OCI-LY3 (cell line): ENCODE measurements at regions not wholly inside any gene's neighbourhood (a gene's known extent, or its start where the extent isn't known, plus 50 kb on each side); places are given as distances from the start of the nearest gene placed in this dataset.
"Not testable (repeated sequence)": the region's sequence is repeated elsewhere in the genome, so short reads cannot be mapped to it uniquely, and the experiment has no call there.

Experiments used
- H2AFZ ChIP-seq: fragments of 200-600, 300-600 bp; shearing (Covaris generic); 2 replicates; pipeline ENCODE4 v1.6.0; 2014; ENCODE audit warnings: antibody characterized with exemption, low read depth, low read length
- H3K27ac ChIP-seq: fragments of 200-600, 300-600 bp; sonication (generic); 2 replicates; pipeline ENCODE4 v1.5.1; 2014; ENCODE audit warnings: mild to moderate bottlenecking, low read length, moderate library complexity, mixed read lengths
- H3K27me3 ChIP-seq: fragments of 200-600, 300-600 bp; sonication (generic); 2 replicates; pipeline ENCODE4 v1.6.1; 2014; ENCODE audit warnings: low read depth, low read length, mixed read lengths
- H3K36me3 ChIP-seq: fragments of 200-600, 300-600 bp; sonication (generic); replicated peaks from 2 replicates; pipeline ENCODE3; 2014; ENCODE audit warnings: low read depth, low read length, mixed read lengths
- H3K4me1 ChIP-seq: fragments of 300-600, 200-600 bp; sonication (generic); 2 replicates; pipeline ENCODE4 v1.6.1; 2014; ENCODE audit warnings: low read length, mixed read lengths
- H3K4me2 ChIP-seq: fragments of 200-600, 300-600 bp; sonication (generic); 2 replicates; pipeline ENCODE4 v1.6.1; 2014; ENCODE audit warnings: low read length, mixed read lengths
- H3K4me3 ChIP-seq: fragments of 300-600, 200-600 bp; sonication (generic); 2 replicates; pipeline ENCODE4 v1.5.1; 2014; ENCODE audit warnings: antibody characterized with exemption, mild to moderate bottlenecking, low read length, moderate library complexity
- H3K79me2 ChIP-seq: fragments of 300-600, 200-600 bp; shearing (Covaris generic); 2 replicates; pipeline ENCODE4 v1.6.1; 2014; ENCODE audit warnings: mild to moderate bottlenecking, low read length, mixed read lengths
- H3K9ac ChIP-seq: fragments of 300-600, 200-600 bp; shearing (Covaris generic); 2 replicates; pipeline ENCODE4 v1.6.0; 2014; ENCODE audit warnings: mild to moderate bottlenecking, low read length, moderate library complexity
- H3K9me3 ChIP-seq: fragments of 200-600, 300-600 bp; shearing (Covaris generic); 2 replicates; pipeline ENCODE4 v1.6.1; 2014; ENCODE audit warnings: low read length, mixed read lengths; ENCODE audit not compliant: insufficient read depth
- H4K20me1 ChIP-seq: fragments of 200-600, 300-600 bp; sonication (generic); 2 replicates; pipeline ENCODE4 v1.6.1; 2016; ENCODE audit warnings: low read length, mixed read lengths; ENCODE audit not compliant: insufficient read depth
- CTCF ChIP-seq: fragments of 200-600, 300-600 bp; sonication (generic); IDR thresholded peaks from 2 replicates; pipeline ENCODE4 v1.5.1; 2014; ENCODE audit warnings: antibody characterized with exemption, low read length, low read depth
- EZH2phosphoT487 ChIP-seq: fragments of 200-600 bp; shearing (Covaris generic); IDR thresholded peaks from 2 replicates; pipeline ENCODE4 v1.6.1; 2018; ENCODE audit warnings: antibody characterized with exemption, mixed run types, low read depth

- H3K36me3 ChIP-seq = no peaks in the 10 kb centered on the region
- no peak overlapping the region for H3K27ac ChIP-seq
- no peaks in the 10 kb centered on the region for H4K20me1 ChIP-seq
- H3K4me1 ChIP-seq = no peaks in the 10 kb centered on the region
- no peaks in the 10 kb centered on the region for H3K9me3 ChIP-seq
- no peaks in the 10 kb centered on the region for H3K79me2 ChIP-seq
- no peak overlapping the region for H3K4me2 ChIP-seq
- TF ChIP-seq EZH2phosphoT487 = no peak
- no peak for TF ChIP-seq CTCF
- no peak overlapping the region for H3K4me3 ChIP-seq
- 0 out of 2 replicates have a peak overlapping the region, but pooled peaks have one; percentile 8 for H2AFZ ChIP-seq
- H3K9ac ChIP-seq = no peak overlapping the region
- H3K27me3 ChIP-seq = peaks cover 7% of the 10 kb centered on the region
Observed at GRCh38 chr15:79156704-79157375, 66.3 kb upstream of the RASGRF1 start.

GRCh38 chr15:79154483-79155135, 64.0 kb upstream of the RASGRF1 start:
- TF ChIP-seq CTCF = no peak
- no peak for TF ChIP-seq EZH2phosphoT487
- Histone ChIP-seq H2AFZ (no peak overlapping the region), H3K9me3 (no peaks in the 10 kb centered on the region), H3K4me2 (no peak overlapping the region), H3K4me3 (no peak overlapping the region), H3K79me2 (no peaks in the 10 kb centered on the region), H3K27me3 (peaks cover 6% of the 10 kb centered on the region; the same call in 1 of the 2 replicates), H3K36me3 (no peaks in the 10 kb centered on the region), H3K4me1 (no peaks in the 10 kb centered on the region), H3K9ac (no peak overlapping the region), H4K20me1 (no peaks in the 10 kb centered on the region), H3K27ac (no peak overlapping the region)

- not testable (repeated sequence) for H3K27ac ChIP-seq, H3K4me1 ChIP-seq, H3K79me2 ChIP-seq, H3K9ac ChIP-seq, H4K20me1 ChIP-seq, H3K36me3 ChIP-seq, H2AFZ ChIP-seq, H3K4me3 ChIP-seq, H3K4me2 ChIP-seq
- peaks cover 14% of the 10 kb centered on the region; the same call in 1 of the 2 replicates for H3K27me3 ChIP-seq
- peaks cover 18% of the 10 kb centered on the region for H3K9me3 ChIP-seq
Observed at GRCh38 chr15:79144290-79144689, 53.7 kb upstream of the RASGRF1 start.

GRCh38 chr15:79140846-79141570, 50.4 kb upstream of the RASGRF1 start:
- Histone ChIP-seq H3K4me3 (no peak overlapping the region), H3K9ac (no peak overlapping the region), H3K4me2 (no peak overlapping the region), H3K27ac (no peak overlapping the region), H4K20me1 (no peaks in the 10 kb centered on the region), H3K79me2 (no peaks in the 10 kb centered on the region), H3K27me3 (peaks cover 33% of the 10 kb centered on the region), H3K9me3 (peaks cover 14% of the 10 kb centered on the region), H3K36me3 (no peaks in the 10 kb centered on the region), H2AFZ (no peak overlapping the region), H3K4me1 (no peaks in the 10 kb centered on the region)
- TF ChIP-seq EZH2phosphoT487 (no peak), CTCF (no peak)
